H1 (cell line): ENCODE measurements at regions not wholly inside any gene's neighbourhood (a gene's known extent, or its start where the extent isn't known, plus 50 kb on each side); places are given as distances from the start of the nearest gene placed in this dataset.

ENCODE experiments used
- CBX8 ChIP-seq: fragments of 300-800, 300-1000 bp; sonication (generic); IDR thresholded peaks from 2 replicates; pipeline ENCODE4 v1.7.1; 2016; ENCODE audit warnings: low read depth, low read length, borderline replicate concordance
- CHD7 ChIP-seq: fragments of 300-600 bp; sonication (generic); IDR thresholded peaks from 2 replicates; pipeline ENCODE4 v1.7.1; 2012; ENCODE audit warnings: low read length, moderate library complexity, mild to moderate bottlenecking, inconsistent platforms; ENCODE audit not compliant: insufficient replicate concordance
- CREB1 ChIP-seq: IDR thresholded peaks from 2 replicates; pipeline ENCODE4 v1.6.1; 2012; ENCODE audit warnings: inconsistent platforms
- EP300 ChIP-seq, 2 experiments: IDR thresholded peaks; 1 replicate in 1 of 2; 2 replicates in 1 of 2; pipeline ENCODE4 v1.6.1; 2011 to 2012; ENCODE audit warnings: low read depth in 2 of 2, low read length in 2 of 2, mild to moderate bottlenecking in 2 of 2, borderline replicate concordance in 1 of 2, inconsistent platforms in 1 of 2, moderate library complexity in 1 of 2
- NANOG ChIP-seq: IDR thresholded peaks from 2 replicates; pipeline ENCODE4 v1.6.1; 2011; ENCODE audit warnings: low read length, low read depth, mild to moderate bottlenecking, inconsistent platforms; ENCODE audit not compliant: insufficient read depth, poor library complexity, severe bottlenecking
- SIN3A ChIP-seq, 2 experiments: IDR thresholded peaks in 1 of 2; conservative IDR thresholded peaks in 1 of 2; 2 replicates each; pipeline ENCODE4 v1.6.1; 2011 to 2012; ENCODE audit warnings: low read length in 2 of 2, improper control_type of control experiment in 1 of 2, low read depth in 1 of 2, mild to moderate bottlenecking in 1 of 2
- SP4 ChIP-seq: IDR thresholded peaks from 2 replicates; pipeline ENCODE4 v1.6.1; 2012; ENCODE audit warnings: low read length, inconsistent platforms
- TF ChIP-seq, protein P1 (sequence below): IDR thresholded peaks from 2 replicates; pipeline ENCODE4 v1.6.1; 2011; ENCODE audit warnings: low read depth, mild to moderate bottlenecking, low read length; ENCODE audit not compliant: insufficient read depth

DNA sequence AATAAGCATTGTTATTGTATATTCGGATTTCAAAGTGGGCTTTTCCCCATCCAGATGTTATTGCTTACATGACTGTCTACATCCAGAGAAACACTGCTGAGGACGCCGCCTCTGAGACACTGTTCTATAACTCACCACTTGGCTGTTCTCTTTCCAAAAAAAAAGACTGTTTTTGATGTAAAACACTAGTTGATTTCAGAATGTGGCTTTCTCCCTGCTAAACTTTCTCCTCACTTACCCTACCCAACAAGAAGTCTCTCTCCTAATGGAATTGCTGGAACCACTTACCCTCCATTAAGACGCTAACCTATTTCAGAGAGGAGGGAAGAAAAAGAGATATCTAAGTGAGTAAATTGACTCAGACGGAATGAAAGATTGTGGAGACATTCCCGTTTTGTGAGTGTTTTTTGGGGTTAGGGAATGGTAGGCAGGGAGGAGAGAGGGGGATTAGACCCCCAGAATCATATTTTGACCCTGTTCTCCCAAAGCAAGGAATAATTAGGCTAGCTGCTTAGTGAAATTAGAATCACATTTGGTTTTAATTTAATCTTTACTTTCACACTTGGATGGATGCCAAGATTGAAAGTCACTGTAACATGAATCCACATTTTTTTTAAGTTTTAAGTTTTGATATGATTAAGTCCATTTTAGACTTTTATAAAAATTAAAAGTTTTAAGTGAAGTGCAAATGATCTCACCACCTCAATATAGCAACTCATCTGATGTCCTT lies 174.9 kb downstream of the CHIC2 start (continued):
- TF ChIP-seq CHD7: no peak
- TF ChIP-seq SIN3A (conservative IDR thresholded peaks at IDR 0.05 in 1 of 2, IDR thresholded peaks at IDR 0.05 in 1 of 2; ENCODE audit: low read depth in 1 of 2, low read length in 2 of 2): no peak
- no peak for TF ChIP-seq CBX8
- no peak for TF ChIP-seq SP4
- TF ChIP-seq, protein P1, sequence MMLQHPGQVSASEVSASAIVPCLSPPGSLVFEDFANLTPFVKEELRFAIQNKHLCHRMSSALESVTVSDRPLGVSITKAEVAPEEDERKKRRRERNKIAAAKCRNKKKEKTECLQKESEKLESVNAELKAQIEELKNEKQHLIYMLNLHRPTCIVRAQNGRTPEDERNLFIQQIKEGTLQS: no peak
- TF ChIP-seq CREB1: no peak
- TF ChIP-seq NANOG: no peak
- TF ChIP-seq EP300 (IDR thresholded peaks at IDR 0.05; ENCODE audit: borderline replicate concordance in 1 of 2, low read depth in 2 of 2, low read length in 2 of 2): no peak
